Mucosa of rectum (tissue), 2 donors: ENCODE measurements at regions not wholly inside any gene's neighbourhood (a gene's known extent, or its start where the extent isn't known, plus 50 kb on each side); places are given as distances from the start of the nearest gene placed in this dataset.
"Not testable (repeated sequence)": the region's sequence is repeated elsewhere in the genome, so short reads cannot be mapped to it uniquely, and the experiment has no call there.

ENCODE experiments used
- H3K27ac ChIP-seq, 2 donors: one replicate each; pipeline ENCODE4 v1.7.0; 2013; ENCODE audit warnings: inconsistent platforms in 2 of 2, low read depth in 2 of 2, low read length in 2 of 2
- H3K27me3 ChIP-seq, 2 donors: one replicate each; pipeline ENCODE4 v1.7.0; 2013; ENCODE audit warnings: low read length in 2 of 2; ENCODE audit not compliant: control insufficient read depth in 2 of 2, insufficient read depth in 2 of 2
- H3K36me3 ChIP-seq, 2 donors: one replicate each; pipeline ENCODE4 v1.7.0; 2013; ENCODE audit warnings: low read length in 2 of 2; ENCODE audit not compliant: control insufficient read depth in 2 of 2, insufficient read depth in 2 of 2
- H3K4me1 ChIP-seq, 2 donors: one replicate each; pipeline ENCODE4 v1.7.0; 2013; ENCODE audit warnings: low read length in 2 of 2, mild to moderate bottlenecking in 1 of 2; ENCODE audit not compliant: control insufficient read depth in 2 of 2, insufficient read depth in 2 of 2
- H3K4me3 ChIP-seq, 2 donors: one replicate each; pipeline ENCODE4 v1.7.0; 2013; ENCODE audit warnings: low read length in 2 of 2
- H3K9ac ChIP-seq, 2 donors: one replicate each; pipeline ENCODE4 v1.7.0; 2013; ENCODE audit warnings: low read length in 2 of 2, low read depth in 1 of 2, mild to moderate bottlenecking in 1 of 2
- H3K9me3 ChIP-seq, 2 donors: one replicate each; pipeline ENCODE4 v1.7.0; 2013; ENCODE audit warnings: low read length in 2 of 2; ENCODE audit not compliant: control insufficient read depth in 2 of 2
- donor health status: healthy.
- donor health status: Normal muscosa, but diverticular disease.

- Histone ChIP-seq H3K27me3 (peaks cover 0 to 2% of the 10 kb centered on the region in 2 donors), H3K9me3 (no peaks in the 10 kb centered on the region), H3K36me3 (no peaks in the 10 kb centered on the region), H3K27ac (no peak overlapping the region), H3K9ac (no peak overlapping the region), H3K4me1 (no peaks in the 10 kb centered on the region), H3K4me3 (no peak overlapping the region)
Observed at GRCh38 chr6:16898640-16899396, 137.6 kb upstream of the ATXN1 start.

GRCh38 chr6:16897669-16898068 lies 136.4 kb upstream of the ATXN1 start:
- no peak overlapping the region for H3K27ac ChIP-seq
- H3K36me3 ChIP-seq, result no peaks in the 10 kb centered on the region
- peaks cover 0 to 2% of the 10 kb centered on the region in 2 donors for H3K27me3 ChIP-seq
- H3K9ac ChIP-seq, result no peak overlapping the region
- H3K4me1 ChIP-seq, result no peaks in the 10 kb centered on the region
- no peak overlapping the region for H3K4me3 ChIP-seq
- H3K9me3 ChIP-seq, result no peaks in the 10 kb centered on the region

GRCh38 chr6:16894301-16894700 lies 133.0 kb upstream of the ATXN1 start:
- Histone ChIP-seq H3K9me3 (no peaks in the 10 kb centered on the region), H3K27ac (no peak overlapping the region), H3K9ac (no peak overlapping the region), H3K27me3 (peaks cover 0 to 2% of the 10 kb centered on the region in 2 donors), H3K36me3 (no peaks in the 10 kb centered on the region), H3K4me1 (no peaks in the 10 kb centered on the region), H3K4me3 (no peak overlapping the region)

- H3K27ac ChIP-seq, H3K9me3 ChIP-seq, H3K4me3 ChIP-seq, H3K4me1 ChIP-seq, H3K9ac ChIP-seq, H3K36me3 ChIP-seq, H3K27me3 ChIP-seq: not testable (repeated sequence)
Observed at GRCh38 chr6:16891110-16891509, 129.8 kb upstream of the ATXN1 start.

GRCh38 chr6:16885411-16886160 lies 124.3 kb upstream of the ATXN1 start:
- no peaks in the 10 kb centered on the region for H3K4me1 ChIP-seq
- H3K27ac ChIP-seq, result no peak overlapping the region
- no peak overlapping the region for H3K9ac ChIP-seq
- H3K36me3 ChIP-seq, result no peaks in the 10 kb centered on the region
- H3K4me3 ChIP-seq, result no peak overlapping the region
- H3K9me3 ChIP-seq, result no peaks in the 10 kb centered on the region
- H3K27me3 ChIP-seq, result no peaks in the 10 kb centered on the region

- H3K9ac ChIP-seq, result no peak overlapping the region
- H3K4me1 ChIP-seq, result no peaks in the 10 kb centered on the region
- no peaks in the 10 kb centered on the region for H3K9me3 ChIP-seq
- no peak overlapping the region for H3K4me3 ChIP-seq
- H3K27ac ChIP-seq, result no peak overlapping the region
- no peaks in the 10 kb centered on the region for H3K27me3 ChIP-seq
- H3K36me3 ChIP-seq, result no peaks in the 10 kb centered on the region
Observed at GRCh38 chr6:16884526-16884925, 123.3 kb upstream of the ATXN1 start.

- H3K27me3 ChIP-seq, result no peaks in the 10 kb centered on the region
- no peak overlapping the region for H3K4me3 ChIP-seq
- H3K4me1 ChIP-seq, result no peaks in the 10 kb centered on the region
- no peak overlapping the region for H3K27ac ChIP-seq
- no peak overlapping the region for H3K9ac ChIP-seq
- H3K9me3 ChIP-seq, result no peaks in the 10 kb centered on the region
- H3K36me3 ChIP-seq, result no peaks in the 10 kb centered on the region
Observed at GRCh38 chr6:16883414-16883813, 122.2 kb upstream of the ATXN1 start.

GRCh38 chr6:16882230-16882629 lies 121.0 kb upstream of the ATXN1 start:
- no peaks in the 10 kb centered on the region for H3K36me3 ChIP-seq
- no peaks in the 10 kb centered on the region for H3K4me1 ChIP-seq
- H3K9ac ChIP-seq, result no peak overlapping the region
- no peak overlapping the region for H3K27ac ChIP-seq
- no peaks in the 10 kb centered on the region for H3K27me3 ChIP-seq
- H3K9me3 ChIP-seq, result no peaks in the 10 kb centered on the region
- no peak overlapping the region for H3K4me3 ChIP-seq

GRCh38 chr6:16876852-16877251 lies 115.6 kb upstream of the ATXN1 start:
- not testable (repeated sequence) for H3K4me3 ChIP-seq, H3K27ac ChIP-seq, H3K4me1 ChIP-seq, H3K36me3 ChIP-seq, H3K9me3 ChIP-seq, H3K9ac ChIP-seq, H3K27me3 ChIP-seq

- H3K27ac ChIP-seq, result no peak overlapping the region
- H3K9me3 ChIP-seq, result no peaks in the 10 kb centered on the region
- H3K4me3 ChIP-seq, result no peak overlapping the region
- peaks cover 0 to 3% of the 10 kb centered on the region in 2 donors for H3K27me3 ChIP-seq
- no peak overlapping the region for H3K9ac ChIP-seq
- H3K4me1 ChIP-seq, result no peaks in the 10 kb centered on the region
- H3K36me3 ChIP-seq, result no peaks in the 10 kb centered on the region
Observed at GRCh38 chr6:16876201-16876600, 114.9 kb upstream of the ATXN1 start.
